ENCODE measurements at regions not wholly inside any gene's neighbourhood (a gene's known extent, or its start where the extent isn't known, plus 50 kb on each side); places are given as distances from the start of the nearest gene placed in this dataset.
A peak's percentile ranks its signal among the peaks of the same experiment; 100 is the strongest.

DNA sequence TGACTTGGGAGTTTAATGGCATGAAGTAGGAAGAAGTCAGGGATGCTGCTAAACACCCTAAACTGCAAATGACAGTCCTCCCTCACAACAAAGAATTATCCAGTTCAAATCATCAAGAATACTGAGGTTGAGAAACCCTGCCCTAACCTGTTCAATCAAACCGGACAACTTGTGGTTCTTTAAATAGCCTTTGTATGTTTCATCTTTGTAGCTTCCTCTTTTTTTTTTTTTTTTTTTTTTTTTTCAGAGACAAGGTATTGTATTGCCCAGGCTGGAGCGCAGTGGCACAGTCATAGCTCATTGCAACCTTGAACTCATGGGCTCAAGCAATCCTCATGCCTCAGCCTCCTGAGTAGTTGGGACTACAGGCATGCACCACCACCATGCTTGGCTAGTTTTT is 52.5 kb upstream of the TTC29 start:
- Mint-ChIP-seq H3K27me3 (ENCODE audit: insufficient read depth) (peaks cover 2% of the 10 kb centered on the region), H3K4me1 (ENCODE audit: low read depth) (no peaks in the 10 kb centered on the region), H3K36me3 (ENCODE audit: low read depth) (no peaks in the 10 kb centered on the region), H3K4me3 (no peak overlapping the region), H3K9me3 (no peaks in the 10 kb centered on the region), H3K27ac (no peak overlapping the region)
- intact Hi-C loops (cut with micrococcal nuclease), result no loop called here
- no peak for DNase-seq (ENCODE audit: low spot score)

DNA sequence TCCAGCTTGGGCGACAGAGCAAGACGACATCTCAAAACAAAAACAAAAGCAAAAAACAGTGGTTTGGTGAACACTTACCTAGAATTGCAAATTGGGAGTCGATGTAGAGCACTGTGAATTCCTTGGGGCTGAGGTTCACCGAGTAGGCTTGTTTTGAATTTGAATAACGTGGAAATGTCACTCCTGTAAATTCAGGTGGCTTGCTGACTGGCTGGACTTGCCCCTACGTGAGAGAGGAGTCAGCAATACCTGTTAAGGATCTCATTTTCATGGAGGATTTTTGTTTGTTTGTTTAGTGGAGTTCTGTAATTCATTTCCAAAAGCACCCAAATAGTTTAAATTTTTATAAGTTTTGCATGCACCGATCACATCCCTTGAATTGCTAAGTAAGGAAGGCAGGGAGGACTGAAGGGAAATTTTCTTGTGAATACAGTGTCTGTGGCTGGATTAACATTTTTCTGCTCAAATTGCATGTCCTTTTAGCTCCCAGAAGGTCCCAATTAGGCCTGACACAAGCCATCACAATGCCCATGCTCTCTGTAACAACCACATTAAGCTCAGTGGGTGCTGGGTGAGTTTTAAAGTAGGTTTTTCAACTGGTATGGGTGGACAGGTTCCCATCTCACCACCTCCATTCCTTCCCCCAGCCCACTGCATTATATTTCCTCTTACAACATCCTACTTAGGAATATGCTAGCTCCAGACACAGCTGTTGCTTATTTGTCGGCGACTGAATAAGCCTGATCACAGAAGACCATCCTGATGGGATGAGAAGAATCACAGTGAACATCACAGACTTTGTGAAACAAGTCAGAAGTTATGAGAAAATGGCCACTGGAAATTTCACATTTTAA is 58.5 kb upstream of the TTC29 start:
- Mint-ChIP-seq H3K9me3 (no peaks in the 10 kb centered on the region), H3K4me1 (ENCODE audit: low read depth) (no peaks in the 10 kb centered on the region), H3K36me3 (ENCODE audit: low read depth) (no peaks in the 10 kb centered on the region), H3K27ac (no peak overlapping the region), H3K4me3 (no peak overlapping the region), H3K27me3 (ENCODE audit: insufficient read depth) (peaks cover 6% of the 10 kb centered on the region)
- intact Hi-C loops (cut with micrococcal nuclease), result no loop called here
- no peak for DNase-seq (ENCODE audit: low spot score)

DNA sequence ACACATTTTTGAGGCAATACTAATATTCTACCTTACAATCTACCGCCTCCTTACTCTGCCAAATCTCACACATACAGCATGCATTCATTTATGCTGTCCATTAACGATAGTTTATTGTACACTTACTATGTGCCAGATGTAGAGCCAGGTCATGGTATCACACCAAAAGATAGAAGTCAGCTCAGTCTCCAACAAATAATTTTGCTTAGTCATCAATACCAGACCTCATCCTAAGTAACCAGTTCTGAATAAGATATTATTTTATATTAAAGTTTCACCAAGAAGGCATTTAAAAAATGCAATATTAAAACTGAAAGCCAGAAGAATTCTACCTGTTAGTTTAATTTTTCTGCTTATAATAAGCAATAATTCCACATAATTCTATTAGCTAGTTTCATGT is 60.6 kb upstream of the TTC29 start:
- intact Hi-C loops (cut with micrococcal nuclease), result no loop called here
- H3K4me1 Mint-ChIP-seq (ENCODE audit: low read depth), result no peaks in the 10 kb centered on the region
- no peaks in the 10 kb centered on the region for H3K36me3 Mint-ChIP-seq (ENCODE audit: low read depth)
- DNase-seq (ENCODE audit: low spot score), result no peak
- H3K9me3 Mint-ChIP-seq, result no peaks in the 10 kb centered on the region
- H3K4me3 Mint-ChIP-seq, result no peak overlapping the region
- H3K27ac Mint-ChIP-seq, result no peak overlapping the region
- peaks cover 6% of the 10 kb centered on the region for H3K27me3 Mint-ChIP-seq (ENCODE audit: insufficient read depth)

- Mint-ChIP-seq H3K36me3 (ENCODE audit: low read depth) (no peaks in the 10 kb centered on the region), H3K27ac (no peak overlapping the region), H3K27me3 (ENCODE audit: insufficient read depth) (peaks cover 8% of the 10 kb centered on the region), H3K4me3 (no peak overlapping the region), H3K9me3 (no peaks in the 10 kb centered on the region), H3K4me1 (ENCODE audit: low read depth) (no peaks in the 10 kb centered on the region)
- no peak for DNase-seq (ENCODE audit: low spot score)
- intact Hi-C loops (cut with micrococcal nuclease), result no loop called here
These were observed 64.2 kb upstream of the TTC29 start for GRCh38 chr4:147009875-147010274.

DNA sequence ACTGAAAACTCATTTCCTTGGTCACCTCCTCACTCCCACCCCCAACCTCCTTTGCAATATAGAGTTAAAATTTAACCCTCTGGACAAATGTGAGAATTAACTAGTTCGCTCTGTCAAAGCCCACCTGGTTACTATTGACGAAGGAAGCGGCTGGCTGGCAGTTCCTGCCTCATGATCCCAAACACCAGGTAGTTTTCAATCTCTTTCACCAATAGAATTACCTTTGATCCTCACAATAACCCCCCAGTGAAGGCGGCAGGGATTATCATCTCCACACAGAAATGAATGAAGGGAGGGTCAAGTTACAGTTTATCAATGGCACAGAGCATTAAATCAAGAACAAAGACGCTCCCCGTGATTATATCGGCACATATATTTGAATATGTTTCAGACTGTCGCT is 65.7 kb upstream of the TTC29 start:
- Mint-ChIP-seq H3K27ac (no peak overlapping the region), H3K27me3 (ENCODE audit: insufficient read depth) (peaks cover 8% of the 10 kb centered on the region), H3K4me3 (no peak overlapping the region), H3K9me3 (no peaks in the 10 kb centered on the region), H3K4me1 (ENCODE audit: low read depth) (no peaks in the 10 kb centered on the region), H3K36me3 (ENCODE audit: low read depth) (no peaks in the 10 kb centered on the region)
- DNase-seq (ENCODE audit: low spot score), result no peak
- intact Hi-C loops (cut with micrococcal nuclease), result no loop called here

DNA sequence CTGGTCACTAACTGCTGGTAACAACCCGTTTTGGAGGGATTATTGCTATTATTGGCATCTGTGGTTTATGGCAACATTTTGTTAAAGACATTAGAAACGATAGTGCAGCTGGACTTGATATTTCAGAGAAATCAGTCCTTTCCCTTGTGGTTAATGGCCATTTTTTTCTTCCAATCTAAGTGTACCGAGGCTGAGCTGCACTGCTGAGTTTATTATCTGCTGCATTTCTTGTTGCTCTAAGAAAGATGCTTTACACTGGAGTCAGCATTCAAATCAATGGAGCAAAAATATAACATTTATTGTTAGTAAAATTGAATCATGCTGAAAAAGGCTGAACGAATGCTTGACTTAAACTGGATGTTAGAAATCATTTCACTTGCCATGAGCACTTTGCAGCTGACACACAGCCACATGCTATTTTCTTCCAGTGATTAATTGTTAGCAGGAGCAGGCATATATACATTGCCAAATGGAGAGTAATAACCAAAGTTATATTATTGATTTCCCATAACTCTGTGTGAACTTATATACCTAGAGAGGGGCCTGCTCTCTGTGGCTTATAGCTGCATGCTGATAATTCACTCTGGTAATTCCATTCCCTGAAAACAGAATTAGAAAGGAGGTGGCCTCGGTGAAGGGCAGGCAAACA is 66.5 kb upstream of the TTC29 start:
- peaks cover 8% of the 10 kb centered on the region for H3K27me3 Mint-ChIP-seq (ENCODE audit: insufficient read depth)
- intact Hi-C loops (cut with micrococcal nuclease), result no loop called here
- no peak for DNase-seq (ENCODE audit: low spot score)
- H3K9me3 Mint-ChIP-seq, result no peaks in the 10 kb centered on the region
- no peaks in the 10 kb centered on the region for H3K4me1 Mint-ChIP-seq (ENCODE audit: low read depth)
- no peak overlapping the region for H3K27ac Mint-ChIP-seq
- H3K4me3 Mint-ChIP-seq, result no peak overlapping the region
- no peaks in the 10 kb centered on the region for H3K36me3 Mint-ChIP-seq (ENCODE audit: low read depth)

DNA sequence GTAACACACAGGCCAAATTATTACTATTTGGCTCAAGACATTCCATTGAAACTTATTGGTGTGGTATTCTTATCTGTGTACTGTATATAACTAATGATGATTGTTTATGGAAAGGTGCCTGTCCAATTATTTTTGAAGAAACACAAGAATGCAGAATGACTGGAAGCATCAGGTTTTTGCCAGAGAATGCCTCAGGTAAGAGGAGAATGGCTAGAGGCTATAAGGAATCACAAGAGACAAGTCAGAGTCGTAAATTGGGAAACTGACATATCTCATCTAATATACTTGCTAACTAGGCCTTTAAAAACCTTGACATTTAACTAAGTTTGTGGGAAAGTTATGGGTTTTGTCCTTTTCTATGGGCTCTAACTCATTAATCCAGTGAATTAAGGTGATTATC is 69.3 kb upstream of the TTC29 start:
- intact Hi-C loops (cut with micrococcal nuclease), result no loop called here

DNA sequence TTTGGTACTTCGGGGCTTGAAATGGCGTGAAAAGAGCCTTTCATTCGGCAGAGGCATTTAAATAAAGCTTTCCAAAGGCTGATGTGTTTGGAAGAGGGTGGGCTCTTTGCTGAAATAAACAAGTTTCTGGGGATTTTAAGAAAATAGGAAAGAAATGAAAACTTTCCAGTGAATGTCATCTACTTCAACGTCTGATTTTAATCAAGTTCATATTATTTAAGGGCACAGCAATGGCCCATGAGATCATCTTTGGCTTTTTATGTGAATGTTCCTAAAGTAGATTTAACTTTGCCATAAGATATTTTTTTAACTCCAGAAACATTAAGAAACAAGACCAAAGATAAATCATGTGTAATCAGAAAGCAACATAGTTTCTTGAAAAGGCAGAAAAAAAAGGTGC is 69.8 kb upstream of the TTC29 start:
- Mint-ChIP-seq H3K4me3 (no peak overlapping the region), H3K36me3 (ENCODE audit: low read depth) (no peaks in the 10 kb centered on the region), H3K27me3 (ENCODE audit: insufficient read depth) (peaks cover 2% of the 10 kb centered on the region), H3K4me1 (ENCODE audit: low read depth) (no peaks in the 10 kb centered on the region), H3K27ac (no peak overlapping the region), H3K9me3 (no peaks in the 10 kb centered on the region)
- intact Hi-C loops (cut with micrococcal nuclease), result no loop called here
- no peak for DNase-seq (ENCODE audit: low spot score)

More for the DNA sequence above, 69.3 kb upstream of the TTC29 start:
- Mint-ChIP-seq H3K4me3 (no peak overlapping the region), H3K9me3 (no peaks in the 10 kb centered on the region), H3K36me3 (ENCODE audit: low read depth) (no peaks in the 10 kb centered on the region), H3K4me1 (ENCODE audit: low read depth) (no peaks in the 10 kb centered on the region), H3K27ac (no peak overlapping the region), H3K27me3 (ENCODE audit: insufficient read depth) (peaks cover 2% of the 10 kb centered on the region)
- DNase-seq (ENCODE audit: low spot score), result no peak

- DNase-seq (ENCODE audit: low spot score), result no peak
- intact Hi-C loops (cut with micrococcal nuclease), result no loop called here
- no peak overlapping the region for H3K27ac Mint-ChIP-seq
- H3K27me3 Mint-ChIP-seq (ENCODE audit: insufficient read depth), result peaks cover 2% of the 10 kb centered on the region
- no peak overlapping the region for H3K4me3 Mint-ChIP-seq
- H3K9me3 Mint-ChIP-seq, result no peaks in the 10 kb centered on the region
- H3K4me1 Mint-ChIP-seq (ENCODE audit: low read depth), result no peaks in the 10 kb centered on the region
- H3K36me3 Mint-ChIP-seq (ENCODE audit: low read depth), result no peaks in the 10 kb centered on the region
These were observed 71.4 kb upstream of the TTC29 start for GRCh38 chr4:147017081-147017480.

DNA sequence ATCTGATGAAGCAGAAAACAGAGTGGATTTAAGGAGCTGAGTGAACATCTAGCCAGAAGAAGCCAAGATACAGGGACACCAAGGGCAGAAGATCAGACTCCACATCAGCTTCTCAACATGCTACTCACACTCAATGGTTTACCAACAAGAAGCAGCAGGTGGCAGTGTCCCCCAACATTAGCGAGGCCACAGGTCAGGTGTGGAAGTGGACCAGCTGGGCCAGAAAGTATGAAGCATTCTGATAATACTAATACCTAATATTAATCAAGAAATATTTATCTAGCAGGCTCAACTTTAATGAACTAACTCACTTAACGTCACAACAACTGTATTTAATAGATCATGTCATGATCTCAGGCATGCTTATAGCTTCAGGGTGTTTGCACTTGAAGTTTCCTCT is 73.4 kb upstream of the TTC29 start:
- Mint-ChIP-seq H3K36me3 (ENCODE audit: low read depth) (no peaks in the 10 kb centered on the region), H3K4me3 (no peak overlapping the region), H3K9me3 (no peaks in the 10 kb centered on the region), H3K27ac (no peak overlapping the region), H3K4me1 (ENCODE audit: low read depth) (no peaks in the 10 kb centered on the region), H3K27me3 (ENCODE audit: insufficient read depth) (no peaks in the 10 kb centered on the region)
- intact Hi-C loops (cut with micrococcal nuclease), result loop anchor here (1.0 kb wide), 1 partner anchor 78 kb away; no protein-coding TSS in a partner anchor
- peak; percentile 11 for DNase-seq (ENCODE audit: low spot score)

- Mint-ChIP-seq H3K27ac (no peak overlapping the region), H3K4me3 (no peak overlapping the region), H3K27me3 (ENCODE audit: insufficient read depth) (no peaks in the 10 kb centered on the region), H3K36me3 (ENCODE audit: low read depth) (no peaks in the 10 kb centered on the region), H3K4me1 (ENCODE audit: low read depth) (no peaks in the 10 kb centered on the region), H3K9me3 (no peaks in the 10 kb centered on the region)
- no peak for DNase-seq (ENCODE audit: low spot score)
- intact Hi-C loops (cut with micrococcal nuclease), result no loop called here
These were observed 74.8 kb upstream of the TTC29 start for GRCh38 chr4:147020456-147020855.

- Mint-ChIP-seq H3K4me3 (no peak overlapping the region), H3K27ac (no peak overlapping the region), H3K4me1 (ENCODE audit: low read depth) (no peaks in the 10 kb centered on the region), H3K36me3 (ENCODE audit: low read depth) (no peaks in the 10 kb centered on the region), H3K9me3 (no peaks in the 10 kb centered on the region), H3K27me3 (ENCODE audit: insufficient read depth) (peaks cover 3% of the 10 kb centered on the region)
- DNase-seq (ENCODE audit: low spot score), result no peak
- intact Hi-C loops (cut with micrococcal nuclease), result no loop called here
These were observed 79.4 kb upstream of the TTC29 start for GRCh38 chr4:147025042-147025441.

DNA sequence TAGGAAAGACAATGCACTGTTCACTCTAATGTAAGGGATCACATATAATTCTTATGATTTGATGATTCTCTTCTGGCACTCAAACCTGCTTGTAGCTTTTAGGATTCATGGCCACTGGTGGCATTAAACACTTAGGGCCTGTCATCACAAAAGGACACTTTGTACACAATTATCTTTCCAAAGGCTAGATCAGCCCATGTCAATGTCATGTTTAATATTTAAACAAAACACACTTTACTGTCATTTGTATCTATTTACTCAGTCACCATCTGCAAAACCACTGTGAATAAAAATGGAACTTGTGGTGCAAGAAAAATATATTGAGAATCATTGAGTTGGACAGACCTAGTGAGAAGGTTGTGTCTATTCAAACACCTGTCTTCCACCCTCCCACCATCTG is 83.6 kb upstream of the TTC29 start:
- no peak for DNase-seq (ENCODE audit: low spot score)
- no peak overlapping the region for H3K4me3 Mint-ChIP-seq
- H3K9me3 Mint-ChIP-seq, result no peaks in the 10 kb centered on the region
- no peaks in the 10 kb centered on the region for H3K4me1 Mint-ChIP-seq (ENCODE audit: low read depth)
- H3K27me3 Mint-ChIP-seq (ENCODE audit: insufficient read depth), result peaks cover 4% of the 10 kb centered on the region
- no peak overlapping the region for H3K27ac Mint-ChIP-seq
- no peaks in the 10 kb centered on the region for H3K36me3 Mint-ChIP-seq (ENCODE audit: low read depth)
- intact Hi-C loops (cut with micrococcal nuclease), result no loop called here
